WERI-Rb-1 (cell line): ENCODE measurements at regions not wholly inside any gene's neighbourhood (a gene's known extent, or its start where the extent isn't known, plus 50 kb on each side); places are given as distances from the start of the nearest gene placed in this dataset.

Experiments used
- DNase-seq: peaks from one replicate; pipeline ENCODE4 v3.0.0-alpha.2; 2020
- H3K27ac ChIP-seq: fragments of 250-450 bp; sonication (Bioruptor Pico); 2 replicates; pipeline ENCODE4 v1.5.1; 2020; ENCODE audit warnings: mild to moderate bottlenecking, moderate library complexity
- H3K27me3 ChIP-seq: fragments of 250-450 bp; sonication (Bioruptor Pico); 2 replicates; pipeline ENCODE4 v1.5.1; 2021; ENCODE audit warnings: mild to moderate bottlenecking, low read depth, moderate library complexity; ENCODE audit not compliant: insufficient read depth, severe bottlenecking
- H3K36me3 ChIP-seq: fragments of 250-450 bp; sonication (Bioruptor Pico); 2 replicates; pipeline ENCODE4 v1.5.1; 2020; ENCODE audit warnings: mild to moderate bottlenecking, moderate library complexity
- H3K4me3 ChIP-seq: 2 replicates; pipeline ENCODE4 v1.5.1; 2011; ENCODE audit warnings: low read depth, mild to moderate bottlenecking, control low read depth, low read length
- H3K9me3 ChIP-seq: fragments of 250-450 bp; sonication (Bioruptor Pico); 2 replicates; pipeline ENCODE4 v1.5.1; 2021; ENCODE audit warnings: mild to moderate bottlenecking, moderate library complexity; ENCODE audit not compliant: severe bottlenecking
- CTCF ChIP-seq: IDR thresholded peaks from 2 replicates; pipeline ENCODE4 v1.5.1; 2011; ENCODE audit warnings: low read depth, mild to moderate bottlenecking, control low read depth, inconsistent platforms, low read length

DNA sequence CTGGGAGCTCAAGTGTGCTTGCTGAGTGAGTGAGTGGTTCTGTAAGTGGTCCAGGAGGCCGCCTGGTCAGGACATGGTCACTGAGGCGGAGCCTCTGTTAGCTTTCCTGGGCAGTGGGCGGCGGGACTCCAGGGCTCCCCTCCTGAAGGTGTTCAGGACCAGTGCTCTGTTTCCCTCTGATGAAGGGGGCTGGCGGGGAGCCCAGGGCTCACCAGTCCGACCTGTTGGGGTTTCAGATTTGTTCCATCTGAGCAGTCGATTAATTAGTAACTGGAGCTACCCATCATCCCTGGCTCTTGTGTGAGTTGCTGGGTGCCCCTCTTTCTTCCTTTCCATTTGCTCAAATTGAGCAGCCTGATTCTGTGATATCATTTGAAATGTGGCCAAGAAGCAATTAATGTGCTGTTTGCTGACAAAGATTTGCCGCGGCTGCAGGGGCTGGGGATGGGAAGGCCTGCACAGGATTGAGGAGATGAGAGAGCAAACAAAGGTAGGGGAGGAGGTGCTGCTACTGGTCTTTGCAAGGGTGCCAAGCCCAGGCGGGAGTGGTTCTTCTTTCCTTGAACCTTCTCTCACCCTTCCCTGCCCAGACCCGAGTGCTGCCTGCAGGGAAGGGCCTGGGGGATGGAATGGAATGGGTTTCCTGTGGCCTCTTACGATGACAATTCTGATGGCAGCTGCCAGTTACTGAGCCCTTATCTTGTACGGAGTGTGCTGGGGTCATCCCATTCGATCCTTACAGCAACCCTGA is 92.8 kb upstream of the PITX1 start:
- Histone ChIP-seq H3K27me3 (no peaks in the 10 kb centered on the region), H3K27ac (no peak overlapping the region), H3K4me3 (no peak overlapping the region), H3K9me3 (no peaks in the 10 kb centered on the region), H3K36me3 (no peaks in the 10 kb centered on the region)
- no peak for TF ChIP-seq CTCF
- no peak for DNase-seq

GRCh38 chr5:135124724-135125123 is 90.7 kb upstream of the PITX1 start:
- DNase-seq: no peak
- H3K4me3 ChIP-seq: no peak overlapping the region
- no peak for TF ChIP-seq CTCF
- no peaks in the 10 kb centered on the region for H3K27me3 ChIP-seq
- no peaks in the 10 kb centered on the region for H3K9me3 ChIP-seq
- no peak overlapping the region for H3K27ac ChIP-seq
- no peaks in the 10 kb centered on the region for H3K36me3 ChIP-seq

DNA sequence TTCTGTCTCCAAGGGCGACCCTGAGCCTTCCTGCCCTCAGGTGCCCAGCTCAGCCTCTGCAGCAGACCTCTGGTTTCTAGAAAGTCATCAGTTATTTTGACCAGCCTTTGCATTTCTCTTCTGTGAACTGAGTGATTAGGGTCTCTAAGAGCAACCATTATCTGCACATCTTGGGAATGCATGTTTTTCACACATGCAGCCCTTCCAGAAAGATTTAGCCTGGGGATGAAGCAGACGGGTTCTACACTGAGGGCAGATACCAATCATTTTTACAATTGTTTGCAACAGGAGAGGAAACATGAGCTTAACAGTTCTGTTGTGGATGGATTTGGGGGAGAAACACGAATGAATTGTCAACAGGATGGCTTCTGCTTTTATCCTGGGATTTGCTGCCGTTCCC is 90.1 kb upstream of the PITX1 start:
- Histone ChIP-seq H3K27me3 (no peaks in the 10 kb centered on the region), H3K27ac (no peak overlapping the region), H3K36me3 (no peaks in the 10 kb centered on the region), H3K4me3 (no peak overlapping the region), H3K9me3 (no peaks in the 10 kb centered on the region)
- TF ChIP-seq CTCF: no peak
- no peak for DNase-seq

GRCh38 chr5:135122797-135123196 is 88.8 kb upstream of the PITX1 start:
- Histone ChIP-seq H3K27ac (no peak overlapping the region), H3K27me3 (no peaks in the 10 kb centered on the region), H3K36me3 (no peaks in the 10 kb centered on the region), H3K9me3 (no peaks in the 10 kb centered on the region), H3K4me3 (no peak overlapping the region)
- TF ChIP-seq CTCF: no peak
- DNase-seq: no peak

- TF ChIP-seq CTCF: no peak
- no peak for DNase-seq
- Histone ChIP-seq H3K9me3 (no peaks in the 10 kb centered on the region), H3K4me3 (no peak overlapping the region), H3K27me3 (no peaks in the 10 kb centered on the region), H3K36me3 (no peaks in the 10 kb centered on the region), H3K27ac (no peak overlapping the region)
Observed at GRCh38 chr5:135120951-135121350, 86.9 kb upstream of the PITX1 start.

- TF ChIP-seq CTCF: no peak
- H3K27me3 ChIP-seq: no peaks in the 10 kb centered on the region
- H3K36me3 ChIP-seq: no peaks in the 10 kb centered on the region
- H3K27ac ChIP-seq: no peak overlapping the region
- no peak overlapping the region for H3K4me3 ChIP-seq
- H3K9me3 ChIP-seq: no peaks in the 10 kb centered on the region
- DNase-seq: no peak
Observed at GRCh38 chr5:135119481-135119880, 85.5 kb upstream of the PITX1 start.
